Glutamatergic neuron (in vitro differentiated cells): ENCODE measurements at regions not wholly inside any gene's neighbourhood (a gene's known extent, or its start where the extent isn't known, plus 50 kb on each side); places are given as distances from the start of the nearest gene placed in this dataset.
"Not testable (repeated sequence)": the region's sequence is repeated elsewhere in the genome, so short reads cannot be mapped to it uniquely, and the experiment has no call there.

Experiments
- DNase-seq: peaks from one replicate; pipeline ENCODE4 v3.0.0; 2022
- H3K27ac Mint-ChIP-seq: one replicate; pipeline ENCODE4 v1.8.0; 2020; ENCODE audit warnings: mild to moderate bottlenecking, mixed read lengths, inconsistent platforms; ENCODE audit not compliant: unreplicated experiment
- H3K27me3 Mint-ChIP-seq: one replicate; pipeline ENCODE4 v1.8.0; 2020; ENCODE audit warnings: mild to moderate bottlenecking, moderate library complexity, mixed read lengths, inconsistent platforms; ENCODE audit not compliant: unreplicated experiment
- H3K36me3 Mint-ChIP-seq: one replicate; pipeline ENCODE4 v1.8.0; 2020; ENCODE audit warnings: mild to moderate bottlenecking, mixed read lengths, inconsistent platforms; ENCODE audit not compliant: unreplicated experiment
- H3K4me1 Mint-ChIP-seq: one replicate; pipeline ENCODE4 v1.8.0; 2020; ENCODE audit warnings: mild to moderate bottlenecking, low read depth, mixed read lengths, inconsistent platforms; ENCODE audit not compliant: unreplicated experiment
- H3K4me3 Mint-ChIP-seq: one replicate; pipeline ENCODE4 v1.8.0; 2020; ENCODE audit warnings: mild to moderate bottlenecking, mixed read lengths, inconsistent platforms; ENCODE audit not compliant: unreplicated experiment
- H3K9me3 Mint-ChIP-seq: one replicate; pipeline ENCODE4 v1.8.0; 2020; ENCODE audit warnings: mild to moderate bottlenecking, moderate library complexity, mixed read lengths, inconsistent platforms; ENCODE audit not compliant: unreplicated experiment
- CTCF ChIP-seq: fragments of 200-600 bp; sonication (generic); IDR thresholded peaks from one replicate; pipeline ENCODE4 v1.5.0; 2021; ENCODE audit not compliant: partially characterized antibody, unreplicated experiment

- Mint-ChIP-seq H3K36me3 (peaks cover 9% of the 10 kb centered on the region), H3K27me3 (peaks cover 4% of the 10 kb centered on the region), H3K4me3 (no peak overlapping the region), H3K27ac (no peak overlapping the region), H3K4me1 (no peaks in the 10 kb centered on the region), H3K9me3 (peaks cover 6% of the 10 kb centered on the region)
- TF ChIP-seq CTCF = no peak
- no peak for DNase-seq
These were observed 958.6 kb downstream of the NXPH1 start for GRCh38 chr7:9391984-9392383.

GRCh38 chr7:9404386-9404785, 971.0 kb downstream of the NXPH1 start:
- not testable (repeated sequence) for H3K27me3 Mint-ChIP-seq, H3K4me3 Mint-ChIP-seq, H3K27ac Mint-ChIP-seq, DNase-seq, H3K9me3 Mint-ChIP-seq, H3K4me1 Mint-ChIP-seq, H3K36me3 Mint-ChIP-seq

GRCh38 chr7:9407816-9408215, 974.4 kb downstream of the NXPH1 start:
- H3K9me3 Mint-ChIP-seq = no peaks in the 10 kb centered on the region
- H3K4me1 Mint-ChIP-seq = no peaks in the 10 kb centered on the region
- no peak overlapping the region for H3K4me3 Mint-ChIP-seq
- no peak for DNase-seq
- H3K27me3 Mint-ChIP-seq = no peaks in the 10 kb centered on the region
- no peak overlapping the region for H3K27ac Mint-ChIP-seq
- TF ChIP-seq CTCF = no peak
- no peaks in the 10 kb centered on the region for H3K36me3 Mint-ChIP-seq

GRCh38 chr7:9453521-9453920, 1020.1 kb downstream of the NXPH1 start:
- Mint-ChIP-seq H3K4me3 (no peak overlapping the region), H3K36me3 (no peaks in the 10 kb centered on the region), H3K27ac (no peak overlapping the region), H3K9me3 (peaks cover 4% of the 10 kb centered on the region), H3K27me3 (no peaks in the 10 kb centered on the region), H3K4me1 (peaks cover 9% of the 10 kb centered on the region)
- TF ChIP-seq CTCF = no peak
- DNase-seq = no peak

- no peak overlapping the region for H3K27ac Mint-ChIP-seq
These were observed 1055.1 kb downstream of the NXPH1 start for GRCh38 chr7:9488555-9488954.

More at GRCh38 chr7:9488555-9488954, 1055.1 kb downstream of the NXPH1 start:
- Mint-ChIP-seq H3K27me3 (no peaks in the 10 kb centered on the region), H3K4me3 (no peak overlapping the region), H3K36me3 (no peaks in the 10 kb centered on the region), H3K9me3 (peaks cover 1% of the 10 kb centered on the region), H3K4me1 (peaks cover 3% of the 10 kb centered on the region)
- no peak for TF ChIP-seq CTCF
- no peak for DNase-seq
